NB4 (cell line): ENCODE measurements at regions not wholly inside any gene's neighbourhood (a gene's known extent, or its start where the extent isn't known, plus 50 kb on each side); places are given as distances from the start of the nearest gene placed in this dataset.

Source experiments
- CTCF ChIP-seq: IDR thresholded peaks from one replicate; pipeline ENCODE4 v1.5.1; 2012; ENCODE audit warnings: low read depth, low read length
- POLR2A ChIP-seq: IDR thresholded peaks from 2 replicates; pipeline ENCODE4 v1.6.1; 2011; ENCODE audit warnings: mild to moderate bottlenecking; ENCODE audit not compliant: insufficient read length; ENCODE audit errors: extremely low read depth
- TF ChIP-seq, protein P1 (sequence below): IDR thresholded peaks from 2 replicates; pipeline ENCODE4 v1.6.1; 2011; ENCODE audit warnings: low read depth, low read length

DNA sequence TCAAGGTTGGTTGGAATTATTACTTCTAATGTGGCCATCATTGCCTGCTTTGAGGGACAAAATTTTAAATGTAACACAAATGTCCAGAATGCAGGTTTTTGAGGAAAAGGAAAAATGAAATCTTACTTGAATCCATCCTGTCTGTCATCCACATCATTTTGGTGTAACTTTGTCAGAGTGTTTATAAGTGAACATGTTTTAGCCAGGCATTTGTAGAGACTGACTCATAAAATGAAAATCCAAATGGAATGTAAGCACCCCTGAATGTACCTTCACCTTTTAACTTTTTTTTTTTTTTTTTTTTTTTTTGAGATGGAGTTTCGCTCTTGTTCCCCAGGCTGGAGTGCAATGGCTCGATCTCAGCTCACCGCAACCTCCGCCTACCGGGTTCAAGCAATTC, 141.8 kb upstream of the BNIP2 start:
- TF ChIP-seq CTCF (no peak), POLR2A (no peak)
- TF ChIP-seq, protein P1, sequence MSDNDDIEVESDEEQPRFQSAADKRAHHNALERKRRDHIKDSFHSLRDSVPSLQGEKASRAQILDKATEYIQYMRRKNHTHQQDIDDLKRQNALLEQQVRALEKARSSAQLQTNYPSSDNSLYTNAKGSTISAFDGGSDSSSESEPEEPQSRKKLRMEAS: no peak
